GM23338 (cell line): ENCODE measurements at regions not wholly inside any gene's neighbourhood (a gene's known extent, or its start where the extent isn't known, plus 50 kb on each side); places are given as distances from the start of the nearest gene placed in this dataset.

Experiments used
- ATAC-seq: fragments of 200-7000 bp; cut with Tn5 transposase; 3 replicates; pipeline ENCODE4 v1.9.1; 2020
- DNase-seq: peaks from one replicate; pipeline ENCODE4 v3.0.0-alpha.2; 2015; ENCODE audit warnings: low spot score
- H2AFZ ChIP-seq: fragments of 200-600 bp; sonication (generic); 2 replicates; pipeline ENCODE4 v1.8.0; 2016; ENCODE audit warnings: antibody characterized with exemption, mild to moderate bottlenecking, moderate library complexity
- H3F3A ChIP-seq: fragments of 200-600 bp; sonication (generic); replicated peaks from 2 replicates; pipeline ENCODE4 v1.8.0; 2017; ENCODE audit warnings: antibody characterized with exemption, mixed run types, low read depth
- H3K27ac ChIP-seq: fragments of 200-600 bp; sonication (generic); 2 replicates; pipeline ENCODE4 v1.6.1; 2016; ENCODE audit warnings: low read depth
- H3K27me3 ChIP-seq: fragments of 200-600 bp; sonication (generic); 2 replicates; pipeline ENCODE4 v1.8.0; 2016; ENCODE audit warnings: mild to moderate bottlenecking, mixed run types, moderate library complexity; ENCODE audit not compliant: insufficient read depth
- H3K36me3 ChIP-seq: fragments of 200-600 bp; sonication (generic); 2 replicates; pipeline ENCODE4 v1.8.0; 2016; ENCODE audit warnings: mild to moderate bottlenecking; ENCODE audit not compliant: insufficient read depth
- H3K4me1 ChIP-seq: fragments of 200-600 bp; sonication (generic); 2 replicates; pipeline ENCODE4 v1.8.0; 2016; ENCODE audit warnings: mild to moderate bottlenecking, moderate library complexity; ENCODE audit not compliant: insufficient read depth
- H3K4me2 ChIP-seq: fragments of 200-600 bp; sonication (generic); 2 replicates; pipeline ENCODE4 v1.7.1; 2017; ENCODE audit warnings: mixed run types
- H3K4me3 ChIP-seq: fragments of 200-600 bp; sonication (generic); 2 replicates; pipeline ENCODE4 v1.6.1; 2016; ENCODE audit warnings: mixed run types
- H3K79me2 ChIP-seq: fragments of 200-600 bp; sonication (generic); replicated peaks from 2 replicates; pipeline ENCODE4 v1.8.0; 2017; ENCODE audit warnings: mild to moderate bottlenecking; ENCODE audit not compliant: insufficient read depth
- H3K9me2 ChIP-seq: fragments of 200-600 bp; sonication (generic); 2 replicates; pipeline ENCODE4 v1.8.0; 2017; ENCODE audit not compliant: insufficient read depth
- H4K20me1 ChIP-seq: fragments of 200-600 bp; sonication (generic); replicated peaks from 2 replicates; pipeline ENCODE4 v1.8.0; 2017; ENCODE audit warnings: mild to moderate bottlenecking; ENCODE audit not compliant: insufficient read depth
- H3K27ac Mint-ChIP-seq: 2 replicates; pipeline ENCODE4 v1.8.0; 2020; ENCODE audit warnings: inconsistent platforms, mild to moderate bottlenecking, moderate library complexity, mixed read lengths
- H3K27me3 Mint-ChIP-seq: 3 replicates; pipeline ENCODE4 v1.8.0; 2022; ENCODE audit warnings: low read depth, mild to moderate bottlenecking, moderate library complexity, mixed read lengths, inconsistent platforms; ENCODE audit not compliant: insufficient read depth, poor library complexity
- H3K36me3 Mint-ChIP-seq: 3 replicates; pipeline ENCODE4 v1.8.0; 2021; ENCODE audit warnings: low read depth, mild to moderate bottlenecking, inconsistent platforms, moderate library complexity, mixed read lengths
- H3K4me1 Mint-ChIP-seq: 3 replicates; pipeline ENCODE4 v1.8.0; 2020; ENCODE audit warnings: mild to moderate bottlenecking, inconsistent platforms, mixed read lengths
- H3K4me3 Mint-ChIP-seq: 3 replicates; pipeline ENCODE4 v1.8.0; 2021; ENCODE audit warnings: moderate library complexity, mild to moderate bottlenecking, inconsistent platforms, mixed read lengths
- H3K9me3 Mint-ChIP-seq: 3 replicates; pipeline ENCODE4 v1.8.0; 2020; ENCODE audit warnings: moderate library complexity, mild to moderate bottlenecking, inconsistent platforms, mixed read lengths
- CREB1 ChIP-seq: fragments of 250-450 bp; sonication (Bioruptor Pico); IDR thresholded peaks from 2 replicates; pipeline ENCODE4 v1.5.0; 2020; ENCODE audit warnings: low read depth, mild to moderate bottlenecking, moderate library complexity
- CTCF ChIP-seq, 2 experiments: fragments of 200-600 bp in 1 of 2; sonication (generic) in 1 of 2; conservative IDR thresholded peaks; 2 replicates each; pipeline versions ENCODE4 v1.5.1 to v1.6.1; 2016 to 2017; ENCODE audit warnings: antibody characterized with exemption in 2 of 2, low read depth in 2 of 2, mild to moderate bottlenecking in 2 of 2, moderate library complexity in 1 of 2
- EZH2 ChIP-seq: fragments of 200-600 bp; sonication (generic); IDR thresholded peaks from one replicate; pipeline ENCODE4 v1.8.0; 2017; ENCODE audit warnings: antibody characterized with exemption, mild to moderate bottlenecking, low read depth; ENCODE audit not compliant: unreplicated experiment
- EZH2phosphoT487 ChIP-seq: fragments of 200-600 bp; sonication (generic); IDR thresholded peaks from one replicate; pipeline ENCODE4 v1.8.1; 2018; ENCODE audit warnings: antibody characterized with exemption; ENCODE audit not compliant: unreplicated experiment
- JUNB ChIP-seq: IDR thresholded peaks from one replicate; pipeline ENCODE4 v1.6.1; 2016; ENCODE audit warnings: antibody characterized with exemption; ENCODE audit not compliant: unreplicated experiment
- NANOG ChIP-seq: IDR thresholded peaks from 2 replicates; pipeline ENCODE4 v1.6.1; 2016; ENCODE audit warnings: antibody characterized with exemption, borderline replicate concordance
- POLR2AphosphoS5 ChIP-seq: IDR thresholded peaks from 2 replicates; pipeline ENCODE4 v1.6.1; 2016; ENCODE audit warnings: antibody characterized with exemption, low read depth
- STAT1 ChIP-seq: IDR thresholded peaks from one replicate; pipeline ENCODE4 v1.6.1; 2016; ENCODE audit warnings: antibody characterized with exemption; ENCODE audit not compliant: unreplicated experiment
- ZNF114 ChIP-seq: fragments of 250-450 bp; sonication (Bioruptor Pico); IDR thresholded peaks from 2 replicates; pipeline ENCODE4 v1.5.0; 2020; ENCODE audit warnings: mild to moderate bottlenecking, moderate library complexity
- ZNF331 ChIP-seq: fragments of 250-450 bp; sonication (Bioruptor Pico); IDR thresholded peaks from 2 replicates; pipeline ENCODE4 v1.5.0; 2020; ENCODE audit warnings: low read depth, mild to moderate bottlenecking, moderate library complexity
- TF ChIP-seq, protein P1 (sequence below): IDR thresholded peaks from 2 replicates; pipeline ENCODE4 v1.6.1; 2016; ENCODE audit warnings: antibody characterized with exemption
- TF ChIP-seq, protein P2 (sequence below): IDR thresholded peaks from one replicate; pipeline ENCODE4 v1.6.1; 2018; ENCODE audit warnings: antibody characterized with exemption; ENCODE audit not compliant: unreplicated experiment
- TF ChIP-seq, protein P3 (sequence below): fragments of 250-450 bp; sonication (Bioruptor Pico); IDR thresholded peaks from 2 replicates; pipeline ENCODE4 v1.5.0; 2020; ENCODE audit warnings: mild to moderate bottlenecking, moderate library complexity

DNA sequence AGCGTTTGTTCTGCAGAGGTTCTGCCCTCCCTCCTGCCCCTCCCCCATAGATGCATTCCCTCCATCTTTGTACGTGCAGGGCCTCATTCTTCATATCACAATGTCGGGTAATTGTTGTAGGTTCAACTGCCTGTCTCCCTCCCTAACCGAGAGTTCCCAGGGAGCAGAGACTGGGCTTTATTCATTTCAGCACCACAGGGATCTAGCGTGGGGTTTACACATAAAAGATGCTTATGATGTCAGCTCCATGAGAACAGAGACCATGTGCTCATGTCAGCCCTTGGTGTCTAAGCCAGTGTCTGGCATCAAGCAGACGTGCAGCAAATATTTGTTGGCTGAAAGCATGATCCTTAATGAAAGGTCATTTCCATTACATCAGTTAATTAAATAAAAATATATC is 298.9 kb upstream of the TRIB2 start (continued):
- no peak for TF ChIP-seq ZNF114 (CRISPR knock-in tag)
- TF ChIP-seq EZH2phosphoT487 = no peak
- TF ChIP-seq, protein P1, sequence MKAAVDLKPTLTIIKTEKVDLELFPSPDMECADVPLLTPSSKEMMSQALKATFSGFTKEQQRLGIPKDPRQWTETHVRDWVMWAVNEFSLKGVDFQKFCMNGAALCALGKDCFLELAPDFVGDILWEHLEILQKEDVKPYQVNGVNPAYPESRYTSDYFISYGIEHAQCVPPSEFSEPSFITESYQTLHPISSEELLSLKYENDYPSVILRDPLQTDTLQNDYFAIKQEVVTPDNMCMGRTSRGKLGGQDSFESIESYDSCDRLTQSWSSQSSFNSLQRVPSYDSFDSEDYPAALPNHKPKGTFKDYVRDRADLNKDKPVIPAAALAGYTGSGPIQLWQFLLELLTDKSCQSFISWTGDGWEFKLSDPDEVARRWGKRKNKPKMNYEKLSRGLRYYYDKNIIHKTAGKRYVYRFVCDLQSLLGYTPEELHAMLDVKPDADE = no peak

- Mint-ChIP-seq H3K36me3 (peaks cover under 1% of the 10 kb centered on the region; the same call in 1 of the 3 replicates), H3K4me1 (peaks cover 2% of the 10 kb centered on the region; the same call in 2 of the 3 replicates), H3K4me3 (no peak overlapping the region), H3K27ac (no peak overlapping the region), H3K9me3 (peaks cover 6% of the 10 kb centered on the region; the same call in 2 of the 3 replicates), H3K27me3 (no peaks in the 10 kb centered on the region)
- Histone ChIP-seq H3K27ac (no peak overlapping the region), H3K4me2 (no peak overlapping the region), H3K9me2 (peaks cover 5% of the 10 kb centered on the region; the same call in 1 of the 2 replicates), H3K4me1 (no peaks in the 10 kb centered on the region), H3K79me2 (no peaks in the 10 kb centered on the region), H3K36me3 (no peaks in the 10 kb centered on the region), H2AFZ (no peak overlapping the region), H3K27me3 (no peaks in the 10 kb centered on the region), H3F3A (no peaks in the 10 kb centered on the region), H4K20me1 (no peaks in the 10 kb centered on the region), H3K4me3 (no peak overlapping the region)
- no peak for ATAC-seq
- no peak for DNase-seq
- no peak for TF ChIP-seq NANOG
- TF ChIP-seq ZNF331 = no peak
- no peak for TF ChIP-seq STAT1
- no peak for TF ChIP-seq ZNF114 (CRISPR knock-in tag)
- TF ChIP-seq, protein P2, sequence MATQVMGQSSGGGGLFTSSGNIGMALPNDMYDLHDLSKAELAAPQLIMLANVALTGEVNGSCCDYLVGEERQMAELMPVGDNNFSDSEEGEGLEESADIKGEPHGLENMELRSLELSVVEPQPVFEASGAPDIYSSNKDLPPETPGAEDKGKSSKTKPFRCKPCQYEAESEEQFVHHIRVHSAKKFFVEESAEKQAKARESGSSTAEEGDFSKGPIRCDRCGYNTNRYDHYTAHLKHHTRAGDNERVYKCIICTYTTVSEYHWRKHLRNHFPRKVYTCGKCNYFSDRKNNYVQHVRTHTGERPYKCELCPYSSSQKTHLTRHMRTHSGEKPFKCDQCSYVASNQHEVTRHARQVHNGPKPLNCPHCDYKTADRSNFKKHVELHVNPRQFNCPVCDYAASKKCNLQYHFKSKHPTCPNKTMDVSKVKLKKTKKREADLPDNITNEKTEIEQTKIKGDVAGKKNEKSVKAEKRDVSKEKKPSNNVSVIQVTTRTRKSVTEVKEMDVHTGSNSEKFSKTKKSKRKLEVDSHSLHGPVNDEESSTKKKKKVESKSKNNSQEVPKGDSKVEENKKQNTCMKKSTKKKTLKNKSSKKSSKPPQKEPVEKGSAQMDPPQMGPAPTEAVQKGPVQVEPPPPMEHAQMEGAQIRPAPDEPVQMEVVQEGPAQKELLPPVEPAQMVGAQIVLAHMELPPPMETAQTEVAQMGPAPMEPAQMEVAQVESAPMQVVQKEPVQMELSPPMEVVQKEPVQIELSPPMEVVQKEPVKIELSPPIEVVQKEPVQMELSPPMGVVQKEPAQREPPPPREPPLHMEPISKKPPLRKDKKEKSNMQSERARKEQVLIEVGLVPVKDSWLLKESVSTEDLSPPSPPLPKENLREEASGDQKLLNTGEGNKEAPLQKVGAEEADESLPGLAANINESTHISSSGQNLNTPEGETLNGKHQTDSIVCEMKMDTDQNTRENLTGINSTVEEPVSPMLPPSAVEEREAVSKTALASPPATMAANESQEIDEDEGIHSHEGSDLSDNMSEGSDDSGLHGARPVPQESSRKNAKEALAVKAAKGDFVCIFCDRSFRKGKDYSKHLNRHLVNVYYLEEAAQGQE = no peak
- TF ChIP-seq CREB1 (CRISPR knock-in tag) = no peak
- no peak for TF ChIP-seq JUNB
- no peak for TF ChIP-seq POLR2AphosphoS5
- TF ChIP-seq, protein P3, sequence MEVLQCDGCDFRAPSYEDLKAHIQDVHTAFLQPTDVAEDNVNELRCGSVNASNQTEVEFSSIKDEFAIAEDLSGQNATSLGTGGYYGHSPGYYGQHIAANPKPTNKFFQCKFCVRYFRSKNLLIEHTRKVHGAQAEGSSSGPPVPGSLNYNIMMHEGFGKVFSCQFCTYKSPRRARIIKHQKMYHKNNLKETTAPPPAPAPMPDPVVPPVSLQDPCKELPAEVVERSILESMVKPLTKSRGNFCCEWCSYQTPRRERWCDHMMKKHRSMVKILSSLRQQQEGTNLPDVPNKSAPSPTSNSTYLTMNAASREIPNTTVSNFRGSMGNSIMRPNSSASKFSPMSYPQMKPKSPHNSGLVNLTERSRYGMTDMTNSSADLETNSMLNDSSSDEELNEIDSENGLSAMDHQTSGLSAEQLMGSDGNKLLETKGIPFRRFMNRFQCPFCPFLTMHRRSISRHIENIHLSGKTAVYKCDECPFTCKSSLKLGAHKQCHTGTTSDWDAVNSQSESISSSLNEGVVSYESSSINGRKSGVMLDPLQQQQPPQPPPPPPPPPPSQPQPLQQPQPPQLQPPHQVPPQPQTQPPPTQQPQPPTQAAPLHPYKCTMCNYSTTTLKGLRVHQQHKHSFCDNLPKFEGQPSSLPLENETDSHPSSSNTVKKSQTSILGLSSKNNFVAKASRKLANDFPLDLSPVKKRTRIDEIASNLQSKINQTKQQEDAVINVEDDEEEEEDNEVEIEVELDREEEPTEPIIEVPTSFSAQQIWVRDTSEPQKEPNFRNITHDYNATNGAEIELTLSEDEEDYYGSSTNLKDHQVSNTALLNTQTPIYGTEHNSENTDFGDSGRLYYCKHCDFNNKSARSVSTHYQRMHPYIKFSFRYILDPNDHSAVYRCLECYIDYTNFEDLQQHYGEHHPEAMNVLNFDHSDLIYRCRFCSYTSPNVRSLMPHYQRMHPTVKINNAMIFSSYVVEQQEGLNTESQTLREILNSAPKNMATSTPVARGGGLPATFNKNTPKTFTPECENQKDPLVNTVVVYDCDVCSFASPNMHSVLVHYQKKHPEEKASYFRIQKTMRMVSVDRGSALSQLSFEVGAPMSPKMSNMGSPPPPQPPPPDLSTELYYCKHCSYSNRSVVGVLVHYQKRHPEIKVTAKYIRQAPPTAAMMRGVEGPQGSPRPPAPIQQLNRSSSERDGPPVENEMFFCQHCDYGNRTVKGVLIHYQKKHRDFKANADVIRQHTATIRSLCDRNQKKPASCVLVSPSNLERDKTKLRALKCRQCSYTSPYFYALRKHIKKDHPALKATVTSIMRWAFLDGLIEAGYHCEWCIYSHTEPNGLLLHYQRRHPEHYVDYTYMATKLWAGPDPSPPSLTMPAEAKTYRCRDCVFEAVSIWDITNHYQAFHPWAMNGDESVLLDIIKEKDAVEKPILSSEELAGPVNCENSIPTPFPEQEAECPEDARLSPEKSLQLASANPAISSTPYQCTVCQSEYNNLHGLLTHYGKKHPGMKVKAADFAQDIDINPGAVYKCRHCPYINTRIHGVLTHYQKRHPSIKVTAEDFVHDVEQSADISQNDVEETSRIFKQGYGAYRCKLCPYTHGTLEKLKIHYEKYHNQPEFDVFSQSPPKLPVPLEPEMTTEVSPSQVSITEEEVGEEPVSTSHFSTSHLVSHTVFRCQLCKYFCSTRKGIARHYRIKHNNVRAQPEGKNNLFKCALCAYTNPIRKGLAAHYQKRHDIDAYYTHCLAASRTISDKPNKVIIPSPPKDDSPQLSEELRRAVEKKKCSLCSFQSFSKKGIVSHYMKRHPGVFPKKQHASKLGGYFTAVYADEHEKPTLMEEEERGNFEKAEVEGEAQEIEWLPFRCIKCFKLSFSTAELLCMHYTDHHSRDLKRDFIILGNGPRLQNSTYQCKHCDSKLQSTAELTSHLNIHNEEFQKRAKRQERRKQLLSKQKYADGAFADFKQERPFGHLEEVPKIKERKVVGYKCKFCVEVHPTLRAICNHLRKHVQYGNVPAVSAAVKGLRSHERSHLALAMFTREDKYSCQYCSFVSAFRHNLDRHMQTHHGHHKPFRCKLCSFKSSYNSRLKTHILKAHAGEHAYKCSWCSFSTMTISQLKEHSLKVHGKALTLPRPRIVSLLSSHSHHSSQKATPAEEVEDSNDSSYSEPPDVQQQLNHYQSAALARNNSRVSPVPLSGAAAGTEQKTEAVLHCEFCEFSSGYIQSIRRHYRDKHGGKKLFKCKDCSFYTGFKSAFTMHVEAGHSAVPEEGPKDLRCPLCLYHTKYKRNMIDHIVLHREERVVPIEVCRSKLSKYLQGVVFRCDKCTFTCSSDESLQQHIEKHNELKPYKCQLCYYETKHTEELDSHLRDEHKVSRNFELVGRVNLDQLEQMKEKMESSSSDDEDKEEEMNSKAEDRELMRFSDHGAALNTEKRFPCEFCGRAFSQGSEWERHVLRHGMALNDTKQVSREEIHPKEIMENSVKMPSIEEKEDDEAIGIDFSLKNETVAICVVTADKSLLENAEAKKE = no peak
- no peak for TF ChIP-seq EZH2
- TF ChIP-seq CTCF (conservative IDR thresholded peaks at IDR 0.05; ENCODE audit: low read depth in 2 of 2) = no peak
Observed at GRCh38 chr2:12419803-12420202, 296.9 kb upstream of the TRIB2 start.
